Brain microvascular endothelial cell (primary cell): ENCODE measurements at regions not wholly inside any gene's neighbourhood (a gene's known extent, or its start where the extent isn't known, plus 50 kb on each side); places are given as distances from the start of the nearest gene placed in this dataset.

Experiments
- DNase-seq: peaks from one replicate; pipeline ENCODE4 v3.0.0-alpha.2; 2020
- H3K27ac ChIP-seq: fragments of 250-450 bp; sonication (Bioruptor Pico); 2 replicates; pipeline ENCODE4 v1.5.1; 2020; ENCODE audit warnings: mild to moderate bottlenecking, moderate library complexity
- H3K27me3 ChIP-seq: fragments of 250-450 bp; sonication (Bioruptor Pico); replicated peaks from 2 replicates; pipeline ENCODE4 v1.5.1; 2020; ENCODE audit warnings: mild to moderate bottlenecking
- H3K36me3 ChIP-seq: fragments of 250-450 bp; sonication (Bioruptor Pico); replicated peaks from 2 replicates; pipeline ENCODE4 v1.5.1; 2020; ENCODE audit warnings: mild to moderate bottlenecking
- H3K4me3 ChIP-seq: 2 replicates; pipeline ENCODE4 v1.5.1; 2011; ENCODE audit warnings: low read depth, mild to moderate bottlenecking, control low read depth, low read length, moderate library complexity
- CTCF ChIP-seq: IDR thresholded peaks from 2 replicates; pipeline ENCODE4 v1.5.1; 2011; ENCODE audit warnings: low read depth, mild to moderate bottlenecking, moderate library complexity, low read length, control low read depth, inconsistent platforms; ENCODE audit errors: missing control alignments
- in situ Hi-C: cut with HindIII; loops from 2 replicates; pipeline ENCODE4 v1.10.0; 2017; ENCODE audit warnings: low sequenced_read_pairs, low pct_ligation_motif_present

GRCh38 chr15:62785881-62786828, 256.4 kb upstream of the TPM1 start:
- Histone ChIP-seq H3K36me3 (no peaks in the 10 kb centered on the region), H3K27me3 (no peaks in the 10 kb centered on the region), H3K27ac (no peak overlapping the region), H3K4me3 (no peak overlapping the region)
- DNase-seq = no peak
- in situ Hi-C loops = no loop called here
- TF ChIP-seq CTCF = no peak

- H3K36me3 ChIP-seq = no peaks in the 10 kb centered on the region
- TF ChIP-seq CTCF = no peak
- H3K4me3 ChIP-seq = no peak overlapping the region
- H3K27me3 ChIP-seq = no peaks in the 10 kb centered on the region
- H3K27ac ChIP-seq = no peak overlapping the region
- DNase-seq = no peak
- in situ Hi-C loops = no loop called here
These were observed 255.1 kb upstream of the TPM1 start for GRCh38 chr15:62787401-62787800.

- Histone ChIP-seq H3K27me3 (no peaks in the 10 kb centered on the region), H3K36me3 (no peaks in the 10 kb centered on the region), H3K4me3 (no peak overlapping the region), H3K27ac (no peak overlapping the region)
- DNase-seq = no peak
- no peak for TF ChIP-seq CTCF
- in situ Hi-C loops = no loop called here
These were observed 254.3 kb upstream of the TPM1 start for GRCh38 chr15:62788224-62788623.

GRCh38 chr15:62790546-62790945, 252.0 kb upstream of the TPM1 start:
- Histone ChIP-seq H3K27me3 (no peaks in the 10 kb centered on the region), H3K4me3 (no peak overlapping the region), H3K27ac (no peak overlapping the region), H3K36me3 (no peaks in the 10 kb centered on the region)
- no peak for DNase-seq
- in situ Hi-C loops = no loop called here
- TF ChIP-seq CTCF = no peak

GRCh38 chr15:62791694-62792093, 250.9 kb upstream of the TPM1 start:
- Histone ChIP-seq H3K36me3 (no peaks in the 10 kb centered on the region), H3K4me3 (no peak overlapping the region), H3K27me3 (no peaks in the 10 kb centered on the region), H3K27ac (no peak overlapping the region)
- DNase-seq = no peak
- TF ChIP-seq CTCF = no peak
- in situ Hi-C loops = no loop called here
